Nephron progenitor cell (in vitro differentiated cells): ENCODE measurements at regions not wholly inside any gene's neighbourhood (a gene's known extent, or its start where the extent isn't known, plus 50 kb on each side); places are given as distances from the start of the nearest gene placed in this dataset.

Source experiments
- DNase-seq: peaks from one replicate; pipeline ENCODE4 v3.0.0; 2021
- H3K27ac Mint-ChIP-seq: 2 replicates; pipeline ENCODE4 v1.8.0; 2021; ENCODE audit warnings: mild to moderate bottlenecking, moderate library complexity, mixed read lengths
- H3K27me3 Mint-ChIP-seq: 2 replicates; pipeline ENCODE4 v1.8.0; 2021; ENCODE audit warnings: mild to moderate bottlenecking, low read depth, mixed read lengths; ENCODE audit not compliant: poor library complexity
- H3K36me3 Mint-ChIP-seq: 2 replicates; pipeline ENCODE4 v1.8.0; 2021; ENCODE audit warnings: low read depth, mixed read lengths
- H3K4me1 Mint-ChIP-seq: 2 replicates; pipeline ENCODE4 v1.8.0; 2021; ENCODE audit warnings: mixed read lengths
- H3K4me3 Mint-ChIP-seq: 2 replicates; pipeline ENCODE4 v1.8.0; 2021; ENCODE audit warnings: mild to moderate bottlenecking, moderate library complexity, mixed read lengths
- H3K9me3 Mint-ChIP-seq: 2 replicates; pipeline ENCODE4 v1.8.0; 2021; ENCODE audit warnings: mild to moderate bottlenecking, moderate library complexity, mixed read lengths
- CTCF ChIP-seq: fragments of 200-600 bp; sonication (generic); IDR thresholded peaks from 2 replicates; pipeline ENCODE4 v1.5.0; 2021; ENCODE audit warnings: antibody characterized with exemption

- H3K36me3 Mint-ChIP-seq = no peaks in the 10 kb centered on the region
- TF ChIP-seq CTCF = no peak
- H3K27me3 Mint-ChIP-seq = no peaks in the 10 kb centered on the region
- DNase-seq = no peak
- no peak overlapping the region for H3K4me3 Mint-ChIP-seq
- no peak overlapping the region for H3K27ac Mint-ChIP-seq
- peaks cover 12% of the 10 kb centered on the region for H3K9me3 Mint-ChIP-seq
- no peaks in the 10 kb centered on the region for H3K4me1 Mint-ChIP-seq
Observed at GRCh38 chrX:121902463-121902862, 855.1 kb downstream of the GLUD2 start.

- no peak for TF ChIP-seq CTCF
- H3K36me3 Mint-ChIP-seq = no peaks in the 10 kb centered on the region
- no peaks in the 10 kb centered on the region for H3K4me1 Mint-ChIP-seq
- H3K27me3 Mint-ChIP-seq = no peaks in the 10 kb centered on the region
- no peak overlapping the region for H3K4me3 Mint-ChIP-seq
- H3K9me3 Mint-ChIP-seq = peaks cover 17% of the 10 kb centered on the region
- H3K27ac Mint-ChIP-seq = no peak overlapping the region
- no peak for DNase-seq
Observed at GRCh38 chrX:121903961-121904360, 856.6 kb downstream of the GLUD2 start.

GRCh38 chrX:121921258-121921657, 873.8 kb downstream of the GLUD2 start:
- Mint-ChIP-seq H3K9me3 (peaks cover 51% of the 10 kb centered on the region), H3K27me3 (no peaks in the 10 kb centered on the region), H3K27ac (no peak overlapping the region), H3K4me3 (no peak overlapping the region), H3K4me1 (no peaks in the 10 kb centered on the region), H3K36me3 (no peaks in the 10 kb centered on the region)
- DNase-seq = no peak
- no peak for TF ChIP-seq CTCF

GRCh38 chrX:121931567-121931966, 884.2 kb downstream of the GLUD2 start:
- no peaks in the 10 kb centered on the region for H3K4me1 Mint-ChIP-seq
- TF ChIP-seq CTCF = no peak
- peaks cover 45% of the 10 kb centered on the region for H3K9me3 Mint-ChIP-seq
- DNase-seq = no peak
- H3K27ac Mint-ChIP-seq = no peak overlapping the region
- no peak overlapping the region for H3K4me3 Mint-ChIP-seq
- no peaks in the 10 kb centered on the region for H3K36me3 Mint-ChIP-seq
- H3K27me3 Mint-ChIP-seq = no peaks in the 10 kb centered on the region

- peaks cover 35% of the 10 kb centered on the region for H3K9me3 Mint-ChIP-seq
- no peaks in the 10 kb centered on the region for H3K4me1 Mint-ChIP-seq
- no peak for DNase-seq
- no peak for TF ChIP-seq CTCF
- H3K36me3 Mint-ChIP-seq = no peaks in the 10 kb centered on the region
- no peaks in the 10 kb centered on the region for H3K27me3 Mint-ChIP-seq
- no peak overlapping the region for H3K27ac Mint-ChIP-seq
- no peak overlapping the region for H3K4me3 Mint-ChIP-seq
Observed at GRCh38 chrX:121932688-121933087, 885.3 kb downstream of the GLUD2 start.

GRCh38 chrX:121949041-121949760, 901.8 kb downstream of the GLUD2 start:
- no peak overlapping the region for H3K27ac Mint-ChIP-seq
- no peaks in the 10 kb centered on the region for H3K36me3 Mint-ChIP-seq
- H3K27me3 Mint-ChIP-seq = no peaks in the 10 kb centered on the region
- H3K9me3 Mint-ChIP-seq = peaks cover 51% of the 10 kb centered on the region
- H3K4me1 Mint-ChIP-seq = no peaks in the 10 kb centered on the region
- no peak for DNase-seq
- no peak overlapping the region for H3K4me3 Mint-ChIP-seq
- TF ChIP-seq CTCF = no peak
